HepG2 (cell line): ENCODE measurements at regions not wholly inside any gene's neighbourhood (a gene's known extent, or its start where the extent isn't known, plus 50 kb on each side); places are given as distances from the start of the nearest gene placed in this dataset.
"Not testable (repeated sequence)": the region's sequence is repeated elsewhere in the genome, so short reads cannot be mapped to it uniquely, and the experiment has no call there.

ENCODE experiments used
- ATAC-seq: fragments of 200-7000 bp; cut with Tn5 transposase; 3 replicates; pipeline ENCODE4 v1.9.1; 2020; ENCODE audit warnings: mild to moderate bottlenecking, moderate library complexity
- BruUV-seq: library from RNA; stranded (reverse); fragments of 400-500 nt; replicated peaks from 2 replicates; lab custom pipeline; 2021; lab: Mats Ljungman, UMichigan
- CTCF ChIA-PET: fragments of 300-600 bp; formaldehyde crosslinking; extraction: SDS; loops from one replicate; lab custom pipeline; 2021; ENCODE audit warnings: low total read pairs, inconsistent platforms, low intra/inter-chr PET ratio; lab: Yijun Ruan, JAX
- POLR2A ChIA-PET: fragments of 350-600 bp; sonication (Branson Sonifier 250); formaldehyde crosslinking; loops from one replicate; lab custom pipeline; 2020; ENCODE audit warnings: antibody characterized with exemption, inconsistent platforms; lab: Yijun Ruan, JAX
- DNase-seq: peaks from one replicate; pipeline ENCODE4 v3.0.0-alpha.2; 2015; ENCODE audit warnings: low spot score
- FAIRE-seq: peaks from 3 replicates; lab custom pipeline; 2011; peaks lifted over from hg19 to GRCh38; lab: Jason Lieb, UNC
- H2AFZ ChIP-seq: one replicate; pipeline ENCODE4 v1.6.1; 2011; ENCODE audit warnings: low read length, inconsistent platforms
- H3K27ac ChIP-seq: fragments of 300-600 bp; 3 replicates; pipeline ENCODE4 v1.8.0; 2011; ENCODE audit warnings: mixed run types, mild to moderate bottlenecking, mixed read lengths, low read length, inconsistent platforms; ENCODE audit not compliant: insufficient read depth; ENCODE audit errors: extremely low read length
- H3K27me3 ChIP-seq, 2 experiments: fragments of 200-600 bp in 1 of 2; 2 replicates in 1 of 2; 3 replicates in 1 of 2; pipeline versions ENCODE4 v1.6.0 to v1.8.0; 2011; ENCODE audit warnings: low read length in 2 of 2, mild to moderate bottlenecking in 2 of 2, moderate library complexity in 2 of 2, inconsistent platforms in 1 of 2; ENCODE audit not compliant: insufficient read depth in 2 of 2, control insufficient read depth in 1 of 2
- H3K36me3 ChIP-seq, 2 experiments: fragments of 200-600 bp in 1 of 2; replicated peaks in 1 of 2; 2 replicates in 1 of 2; 3 replicates in 1 of 2; pipeline versions ENCODE4 v1.5.1 to v1.8.0; 2011; ENCODE audit warnings: low read length in 2 of 2, inconsistent platforms in 1 of 2; ENCODE audit not compliant: insufficient read depth in 2 of 2, control insufficient read depth in 1 of 2
- H3K4me1 ChIP-seq: 2 replicates; pipeline ENCODE4 v1.5.1; 2012; ENCODE audit warnings: low read length, inconsistent platforms; ENCODE audit not compliant: insufficient read depth
- H3K4me2 ChIP-seq: 2 replicates; pipeline ENCODE4 v1.6.0; 2011; ENCODE audit warnings: low read depth, low read length, inconsistent platforms
- H3K4me3 ChIP-seq, 3 experiments: fragments of 200-600 bp in 1 of 3; sonication (generic), shearing (Covaris generic) in 1 of 3; replicated peaks in 1 of 3; 2 replicates each; pipeline ENCODE4 v1.5.1; 2011 to 2016; ENCODE audit warnings: low read length in 3 of 3, inconsistent platforms in 2 of 3, low read depth in 2 of 3, mild to moderate bottlenecking in 2 of 3, control low read depth in 1 of 3, mixed read lengths in 1 of 3; ENCODE audit not compliant: insufficient read depth in 1 of 3
- H3K79me2 ChIP-seq: one replicate; pipeline ENCODE4 v1.6.1; 2011; ENCODE audit warnings: low read length, inconsistent platforms; ENCODE audit not compliant: insufficient read depth
- H3K9ac ChIP-seq: 2 replicates; pipeline ENCODE4 v1.6.0; 2011; ENCODE audit warnings: mild to moderate bottlenecking, low read depth, low read length, inconsistent platforms; ENCODE audit not compliant: insufficient read depth
- H3K9me3 ChIP-seq: 2 replicates; pipeline ENCODE4 v1.5.1; 2012; ENCODE audit warnings: mild to moderate bottlenecking, low read length
- H4K20me1 ChIP-seq: 2 replicates; pipeline ENCODE4 v1.6.0; 2011; ENCODE audit warnings: inconsistent platforms, mild to moderate bottlenecking, low read length, moderate library complexity; ENCODE audit not compliant: insufficient read depth
- SOX13 ChIP-seq, 3 experiments: fragments of 450-650 bp in 1 of 3; sonication (generic) in 1 of 3; formaldehyde crosslinking in 1 of 3; IDR thresholded peaks in 2 of 3; conservative IDR thresholded peaks in 1 of 3; 2 replicates each; pipeline versions ENCODE4 v1.5.0 to v1.6.1; 2016 to 2020; ENCODE audit warnings: antibody characterized with exemption in 1 of 3, mild to moderate bottlenecking in 1 of 3, missing compliant biosample characterization in 1 of 3, missing genetic modification reagents in 1 of 3, moderate library complexity in 1 of 3
- SOX5 ChIP-seq: IDR thresholded peaks from 2 replicates; pipeline ENCODE4 v1.6.1; 2016; ENCODE audit warnings: borderline replicate concordance
- WGBS: methylation state at CpG from one replicate; pipeline ENCODE4 v1.1.6; 2017; ENCODE audit warnings: low lambda C conversion rate; 5-methylcytosine and 5-hydroxymethylcytosine counted together
- in situ Hi-C: cut with HindIII; loops from 2 replicates; pipeline ENCODE4 v1.10.0; 2017; ENCODE audit warnings: low pct_unique_long_range_greater_than_20kb; ENCODE audit not compliant: extremely low pct_ligation_motif_present
- intact Hi-C: fragments of 100-400 bp; cut with micrococcal nuclease; formaldehyde crosslinking; loops from one replicate; pipeline ENCODE4 v1.10.0; 2022; ENCODE audit not compliant: unreplicated experiment

GRCh38 chr1:761791-762190 lies 75.3 kb upstream of the OR4F16 start:
- in situ Hi-C loops; H2AFZ ChIP-seq; H3K4me3 ChIP-seq; H3K9ac ChIP-seq; DNase-seq; BruUV-seq; H3K4me2 ChIP-seq; ATAC-seq; POLR2A ChIA-PET; FAIRE-seq; H3K9me3 ChIP-seq; H3K36me3 ChIP-seq; intact Hi-C loops; H4K20me1 ChIP-seq; H3K4me1 ChIP-seq; H3K27ac ChIP-seq; H3K79me2 ChIP-seq; CTCF ChIA-PET; H3K27me3 ChIP-seq; TF ChIP-seq SOX13 (IDR thresholded peaks at IDR 0.05): not testable (repeated sequence)
- TF ChIP-seq SOX13 (CRISPR knock-in tag; conservative IDR thresholded peaks at IDR 0.05 in 1 of 2, IDR thresholded peaks at IDR 0.05 in 1 of 2) (peak in 1 of 2 experiments; percentile 57; a peak in 1 of 4 replicates), SOX5 (CRISPR knock-in tag) (peak; percentile 75)
- WGBS: 0% methylated on average over 1 of the region's 2 CpGs

- H2AFZ ChIP-seq, H3K9ac ChIP-seq, DNase-seq, H3K36me3 ChIP-seq, H3K4me3 ChIP-seq, H4K20me1 ChIP-seq, H3K27ac ChIP-seq, CTCF ChIA-PET, H3K4me2 ChIP-seq, ATAC-seq, H3K9me3 ChIP-seq, in situ Hi-C loops, POLR2A ChIA-PET, H3K27me3 ChIP-seq, H3K4me1 ChIP-seq, H3K79me2 ChIP-seq, intact Hi-C loops, FAIRE-seq, BruUV-seq: not testable (repeated sequence)
- 100% methylated on average over 3 of the region's 8 CpGs for WGBS
Observed at GRCh38 chr1:771449-771848, 85.0 kb upstream of the OR4F16 start.
